ENCODE measurements at regions not wholly inside any gene's neighbourhood (a gene's known extent, or its start where the extent isn't known, plus 50 kb on each side); places are given as distances from the start of the nearest gene placed in this dataset.

DNA sequence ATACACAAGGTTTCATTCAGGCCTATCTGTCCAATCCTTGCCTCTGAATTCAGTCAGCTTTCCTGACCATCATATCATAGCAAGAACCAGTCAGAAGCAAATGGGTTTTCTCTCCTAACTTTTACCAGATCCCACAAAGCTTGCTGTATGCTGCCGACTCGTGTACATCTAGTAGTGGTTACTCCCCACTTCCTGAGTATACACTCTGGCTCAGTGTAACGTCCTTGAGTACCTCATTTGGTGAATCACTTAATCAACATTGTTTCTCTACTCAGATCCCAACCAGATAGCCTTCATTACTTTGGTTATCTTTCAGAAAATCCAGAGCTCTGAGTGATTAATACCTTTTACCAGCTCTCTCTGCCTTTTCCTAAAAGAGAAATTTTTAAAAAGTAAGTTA is 728.2 kb downstream of the GALC start:
- Histone ChIP-seq H3K4me2 (ENCODE audit: insufficient read depth, low read length) (no peak overlapping the region), H3K9me3 (replicated peaks; ENCODE audit: control insufficient read depth, insufficient read depth, low read length) (peaks cover 5% of the 10 kb centered on the region), H3K4me3 (replicated peaks in 1 of 3; ENCODE audit: insufficient read depth in 1 of 3, low read depth in 1 of 3, low read length in 3 of 3) (no peak overlapping the region), H3K9me1 (replicated peaks; ENCODE audit: control insufficient read depth, extremely low read depth, insufficient read depth, low read length) (no peaks in the 10 kb centered on the region), H3K9ac (replicated peaks; ENCODE audit: extremely low read depth, insufficient read depth, low read length) (no peak overlapping the region), H2AFZ (ENCODE audit: low read depth, low read length) (no peak overlapping the region), H3K79me2 (ENCODE audit: control insufficient read depth, insufficient read depth, low read length) (no peaks in the 10 kb centered on the region), H3K4me1 (ENCODE audit: control insufficient read depth, extremely low read depth, insufficient read depth, low read length) (no peaks in the 10 kb centered on the region), H3K27me3 (ENCODE audit: control insufficient read depth in 2 of 2, insufficient read depth in 2 of 2, low read length in 2 of 2) (no peaks in the 10 kb centered on the region), H3K36me3 (ENCODE audit: control insufficient read depth in 2 of 2, extremely low read depth in 1 of 2, insufficient read depth in 2 of 2, low read length in 2 of 2) (no peaks in the 10 kb centered on the region), H4K20me1 (replicated peaks; ENCODE audit: control insufficient read depth, extremely low read depth, insufficient read depth, low read length) (no peaks in the 10 kb centered on the region), H3K27ac (ENCODE audit: insufficient read depth, low read depth, low read length) (no peak overlapping the region)
- intact Hi-C loops (cut with micrococcal nuclease) = no loop called here
- no TSS peak for BruUV-seq (replicated peaks)
- DNase-seq (ENCODE audit: low read depth, low spot score) (no peak), FAIRE-seq (no peak)
- ChIA-PET CTCF (no interaction called here), POLR2A (no interaction called here)
- dilution Hi-C loops (cut with MboI; ENCODE audit: extremely low pct_ligation_motif_present, low sequenced_read_pairs) = no loop called here
- TF ChIP-seq CTCF (IDR thresholded peaks at IDR 0.05; ENCODE audit: extremely low read depth in 1 of 2, insufficient read depth in 1 of 2, low read depth in 1 of 2, low read length in 2 of 2) (no peak), POLR2A (IDR thresholded peaks at IDR 0.05; ENCODE audit: low read depth, low read length) (no peak), POLR2AphosphoS5 (IDR thresholded peaks at IDR 0.05; ENCODE audit: insufficient read depth, low read depth, low read length) (no peak), JUN (IDR thresholded peaks at IDR 0.05; ENCODE audit: borderline replicate concordance, insufficient read depth, insufficient read length, low read depth) (no peak), FOS (IDR thresholded peaks at IDR 0.05; ENCODE audit: borderline replicate concordance, insufficient read depth, low read length) (no peak), MAX (IDR thresholded peaks at IDR 0.05; ENCODE audit: insufficient read depth, insufficient read length) (no peak), MYC (IDR thresholded peaks at IDR 0.05; ENCODE audit: low read depth, low read length) (no peak), EZH2 (IDR thresholded peaks at IDR 0.05; ENCODE audit: borderline replicate concordance, low read depth, low read length, severe bottlenecking) (no peak), GATA2 (IDR thresholded peaks at IDR 0.05; ENCODE audit: insufficient read depth, insufficient read length, low read depth, low read length) (no peak)
